GM23338 (cell line): ENCODE measurements at regions not wholly inside any gene's neighbourhood (a gene's known extent, or its start where the extent isn't known, plus 50 kb on each side); places are given as distances from the start of the nearest gene placed in this dataset.

ENCODE experiments used
- ATAC-seq: fragments of 200-7000 bp; cut with Tn5 transposase; 3 replicates; pipeline ENCODE4 v1.9.1; 2020
- DNase-seq: peaks from one replicate; pipeline ENCODE4 v3.0.0-alpha.2; 2015; ENCODE audit warnings: low spot score
- H2AFZ ChIP-seq: fragments of 200-600 bp; sonication (generic); 2 replicates; pipeline ENCODE4 v1.8.0; 2016; ENCODE audit warnings: antibody characterized with exemption, mild to moderate bottlenecking, moderate library complexity
- H3F3A ChIP-seq: fragments of 200-600 bp; sonication (generic); replicated peaks from 2 replicates; pipeline ENCODE4 v1.8.0; 2017; ENCODE audit warnings: antibody characterized with exemption, mixed run types, low read depth
- H3K27ac ChIP-seq: fragments of 200-600 bp; sonication (generic); 2 replicates; pipeline ENCODE4 v1.6.1; 2016; ENCODE audit warnings: low read depth
- H3K27me3 ChIP-seq: fragments of 200-600 bp; sonication (generic); 2 replicates; pipeline ENCODE4 v1.8.0; 2016; ENCODE audit warnings: mild to moderate bottlenecking, mixed run types, moderate library complexity; ENCODE audit not compliant: insufficient read depth
- H3K36me3 ChIP-seq: fragments of 200-600 bp; sonication (generic); 2 replicates; pipeline ENCODE4 v1.8.0; 2016; ENCODE audit warnings: mild to moderate bottlenecking; ENCODE audit not compliant: insufficient read depth
- H3K4me1 ChIP-seq: fragments of 200-600 bp; sonication (generic); 2 replicates; pipeline ENCODE4 v1.8.0; 2016; ENCODE audit warnings: mild to moderate bottlenecking, moderate library complexity; ENCODE audit not compliant: insufficient read depth
- H3K4me2 ChIP-seq: fragments of 200-600 bp; sonication (generic); 2 replicates; pipeline ENCODE4 v1.7.1; 2017; ENCODE audit warnings: mixed run types
- H3K4me3 ChIP-seq: fragments of 200-600 bp; sonication (generic); 2 replicates; pipeline ENCODE4 v1.6.1; 2016; ENCODE audit warnings: mixed run types
- H3K79me2 ChIP-seq: fragments of 200-600 bp; sonication (generic); replicated peaks from 2 replicates; pipeline ENCODE4 v1.8.0; 2017; ENCODE audit warnings: mild to moderate bottlenecking; ENCODE audit not compliant: insufficient read depth
- H3K9me2 ChIP-seq: fragments of 200-600 bp; sonication (generic); 2 replicates; pipeline ENCODE4 v1.8.0; 2017; ENCODE audit not compliant: insufficient read depth
- H4K20me1 ChIP-seq: fragments of 200-600 bp; sonication (generic); replicated peaks from 2 replicates; pipeline ENCODE4 v1.8.0; 2017; ENCODE audit warnings: mild to moderate bottlenecking; ENCODE audit not compliant: insufficient read depth
- H3K27ac Mint-ChIP-seq: 2 replicates; pipeline ENCODE4 v1.8.0; 2020; ENCODE audit warnings: inconsistent platforms, mild to moderate bottlenecking, moderate library complexity, mixed read lengths
- H3K27me3 Mint-ChIP-seq: 3 replicates; pipeline ENCODE4 v1.8.0; 2022; ENCODE audit warnings: low read depth, mild to moderate bottlenecking, moderate library complexity, mixed read lengths, inconsistent platforms; ENCODE audit not compliant: insufficient read depth, poor library complexity
- H3K36me3 Mint-ChIP-seq: 3 replicates; pipeline ENCODE4 v1.8.0; 2021; ENCODE audit warnings: low read depth, mild to moderate bottlenecking, inconsistent platforms, moderate library complexity, mixed read lengths
- H3K4me1 Mint-ChIP-seq: 3 replicates; pipeline ENCODE4 v1.8.0; 2020; ENCODE audit warnings: mild to moderate bottlenecking, inconsistent platforms, mixed read lengths
- H3K4me3 Mint-ChIP-seq: 3 replicates; pipeline ENCODE4 v1.8.0; 2021; ENCODE audit warnings: moderate library complexity, mild to moderate bottlenecking, inconsistent platforms, mixed read lengths
- H3K9me3 Mint-ChIP-seq: 3 replicates; pipeline ENCODE4 v1.8.0; 2020; ENCODE audit warnings: moderate library complexity, mild to moderate bottlenecking, inconsistent platforms, mixed read lengths
- CREB1 ChIP-seq: fragments of 250-450 bp; sonication (Bioruptor Pico); IDR thresholded peaks from 2 replicates; pipeline ENCODE4 v1.5.0; 2020; ENCODE audit warnings: low read depth, mild to moderate bottlenecking, moderate library complexity
- EZH2 ChIP-seq: fragments of 200-600 bp; sonication (generic); IDR thresholded peaks from one replicate; pipeline ENCODE4 v1.8.0; 2017; ENCODE audit warnings: antibody characterized with exemption, mild to moderate bottlenecking, low read depth; ENCODE audit not compliant: unreplicated experiment
- EZH2phosphoT487 ChIP-seq: fragments of 200-600 bp; sonication (generic); IDR thresholded peaks from one replicate; pipeline ENCODE4 v1.8.1; 2018; ENCODE audit warnings: antibody characterized with exemption; ENCODE audit not compliant: unreplicated experiment
- JUNB ChIP-seq: IDR thresholded peaks from one replicate; pipeline ENCODE4 v1.6.1; 2016; ENCODE audit warnings: antibody characterized with exemption; ENCODE audit not compliant: unreplicated experiment
- NANOG ChIP-seq: IDR thresholded peaks from 2 replicates; pipeline ENCODE4 v1.6.1; 2016; ENCODE audit warnings: antibody characterized with exemption, borderline replicate concordance
- POLR2AphosphoS5 ChIP-seq: IDR thresholded peaks from 2 replicates; pipeline ENCODE4 v1.6.1; 2016; ENCODE audit warnings: antibody characterized with exemption, low read depth
- STAT1 ChIP-seq: IDR thresholded peaks from one replicate; pipeline ENCODE4 v1.6.1; 2016; ENCODE audit warnings: antibody characterized with exemption; ENCODE audit not compliant: unreplicated experiment
- ZNF114 ChIP-seq: fragments of 250-450 bp; sonication (Bioruptor Pico); IDR thresholded peaks from 2 replicates; pipeline ENCODE4 v1.5.0; 2020; ENCODE audit warnings: mild to moderate bottlenecking, moderate library complexity
- ZNF331 ChIP-seq: fragments of 250-450 bp; sonication (Bioruptor Pico); IDR thresholded peaks from 2 replicates; pipeline ENCODE4 v1.5.0; 2020; ENCODE audit warnings: low read depth, mild to moderate bottlenecking, moderate library complexity
- TF ChIP-seq, protein P1 (sequence below): IDR thresholded peaks from 2 replicates; pipeline ENCODE4 v1.6.1; 2016; ENCODE audit warnings: antibody characterized with exemption
- TF ChIP-seq, protein P2 (sequence below): fragments of 250-450 bp; sonication (Bioruptor Pico); IDR thresholded peaks from 2 replicates; pipeline ENCODE4 v1.5.0; 2020; ENCODE audit warnings: mild to moderate bottlenecking, moderate library complexity
- TF ChIP-seq, protein P3 (sequence below), 2 experiments: fragments of 200-600 bp in 1 of 2; sonication (generic) in 1 of 2; conservative IDR thresholded peaks; 2 replicates each; pipeline versions ENCODE4 v1.5.1 to v1.6.1; 2016 to 2017; ENCODE audit warnings: antibody characterized with exemption in 2 of 2, low read depth in 2 of 2, mild to moderate bottlenecking in 2 of 2, moderate library complexity in 1 of 2
- TF ChIP-seq, protein P4 (sequence below): IDR thresholded peaks from one replicate; pipeline ENCODE4 v1.6.1; 2018; ENCODE audit warnings: antibody characterized with exemption; ENCODE audit not compliant: unreplicated experiment

DNA sequence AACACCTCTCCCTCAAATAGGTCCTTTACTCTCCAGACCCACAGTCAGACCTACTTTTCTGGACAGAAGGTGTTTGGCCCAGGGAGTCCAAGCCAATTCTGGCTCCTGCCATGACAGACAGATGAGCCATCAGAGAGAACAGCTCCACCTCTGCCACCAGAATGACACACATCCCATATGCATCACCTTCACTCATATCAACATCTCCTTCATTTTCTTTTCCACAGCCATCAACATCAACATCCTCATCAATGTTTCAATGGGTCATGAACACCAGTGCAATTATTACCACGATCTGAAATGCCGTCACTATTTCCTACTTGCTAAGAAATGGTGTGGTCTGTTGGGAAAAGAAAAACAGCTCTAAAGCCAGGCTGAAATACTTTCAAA lies 67.9 kb downstream of the CCDC71L start:
- no peak for TF ChIP-seq POLR2AphosphoS5
- TF ChIP-seq, protein P1, sequence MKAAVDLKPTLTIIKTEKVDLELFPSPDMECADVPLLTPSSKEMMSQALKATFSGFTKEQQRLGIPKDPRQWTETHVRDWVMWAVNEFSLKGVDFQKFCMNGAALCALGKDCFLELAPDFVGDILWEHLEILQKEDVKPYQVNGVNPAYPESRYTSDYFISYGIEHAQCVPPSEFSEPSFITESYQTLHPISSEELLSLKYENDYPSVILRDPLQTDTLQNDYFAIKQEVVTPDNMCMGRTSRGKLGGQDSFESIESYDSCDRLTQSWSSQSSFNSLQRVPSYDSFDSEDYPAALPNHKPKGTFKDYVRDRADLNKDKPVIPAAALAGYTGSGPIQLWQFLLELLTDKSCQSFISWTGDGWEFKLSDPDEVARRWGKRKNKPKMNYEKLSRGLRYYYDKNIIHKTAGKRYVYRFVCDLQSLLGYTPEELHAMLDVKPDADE: no peak
- no peak for TF ChIP-seq EZH2
- TF ChIP-seq ZNF114 (CRISPR knock-in tag): no peak
- TF ChIP-seq, protein P2, sequence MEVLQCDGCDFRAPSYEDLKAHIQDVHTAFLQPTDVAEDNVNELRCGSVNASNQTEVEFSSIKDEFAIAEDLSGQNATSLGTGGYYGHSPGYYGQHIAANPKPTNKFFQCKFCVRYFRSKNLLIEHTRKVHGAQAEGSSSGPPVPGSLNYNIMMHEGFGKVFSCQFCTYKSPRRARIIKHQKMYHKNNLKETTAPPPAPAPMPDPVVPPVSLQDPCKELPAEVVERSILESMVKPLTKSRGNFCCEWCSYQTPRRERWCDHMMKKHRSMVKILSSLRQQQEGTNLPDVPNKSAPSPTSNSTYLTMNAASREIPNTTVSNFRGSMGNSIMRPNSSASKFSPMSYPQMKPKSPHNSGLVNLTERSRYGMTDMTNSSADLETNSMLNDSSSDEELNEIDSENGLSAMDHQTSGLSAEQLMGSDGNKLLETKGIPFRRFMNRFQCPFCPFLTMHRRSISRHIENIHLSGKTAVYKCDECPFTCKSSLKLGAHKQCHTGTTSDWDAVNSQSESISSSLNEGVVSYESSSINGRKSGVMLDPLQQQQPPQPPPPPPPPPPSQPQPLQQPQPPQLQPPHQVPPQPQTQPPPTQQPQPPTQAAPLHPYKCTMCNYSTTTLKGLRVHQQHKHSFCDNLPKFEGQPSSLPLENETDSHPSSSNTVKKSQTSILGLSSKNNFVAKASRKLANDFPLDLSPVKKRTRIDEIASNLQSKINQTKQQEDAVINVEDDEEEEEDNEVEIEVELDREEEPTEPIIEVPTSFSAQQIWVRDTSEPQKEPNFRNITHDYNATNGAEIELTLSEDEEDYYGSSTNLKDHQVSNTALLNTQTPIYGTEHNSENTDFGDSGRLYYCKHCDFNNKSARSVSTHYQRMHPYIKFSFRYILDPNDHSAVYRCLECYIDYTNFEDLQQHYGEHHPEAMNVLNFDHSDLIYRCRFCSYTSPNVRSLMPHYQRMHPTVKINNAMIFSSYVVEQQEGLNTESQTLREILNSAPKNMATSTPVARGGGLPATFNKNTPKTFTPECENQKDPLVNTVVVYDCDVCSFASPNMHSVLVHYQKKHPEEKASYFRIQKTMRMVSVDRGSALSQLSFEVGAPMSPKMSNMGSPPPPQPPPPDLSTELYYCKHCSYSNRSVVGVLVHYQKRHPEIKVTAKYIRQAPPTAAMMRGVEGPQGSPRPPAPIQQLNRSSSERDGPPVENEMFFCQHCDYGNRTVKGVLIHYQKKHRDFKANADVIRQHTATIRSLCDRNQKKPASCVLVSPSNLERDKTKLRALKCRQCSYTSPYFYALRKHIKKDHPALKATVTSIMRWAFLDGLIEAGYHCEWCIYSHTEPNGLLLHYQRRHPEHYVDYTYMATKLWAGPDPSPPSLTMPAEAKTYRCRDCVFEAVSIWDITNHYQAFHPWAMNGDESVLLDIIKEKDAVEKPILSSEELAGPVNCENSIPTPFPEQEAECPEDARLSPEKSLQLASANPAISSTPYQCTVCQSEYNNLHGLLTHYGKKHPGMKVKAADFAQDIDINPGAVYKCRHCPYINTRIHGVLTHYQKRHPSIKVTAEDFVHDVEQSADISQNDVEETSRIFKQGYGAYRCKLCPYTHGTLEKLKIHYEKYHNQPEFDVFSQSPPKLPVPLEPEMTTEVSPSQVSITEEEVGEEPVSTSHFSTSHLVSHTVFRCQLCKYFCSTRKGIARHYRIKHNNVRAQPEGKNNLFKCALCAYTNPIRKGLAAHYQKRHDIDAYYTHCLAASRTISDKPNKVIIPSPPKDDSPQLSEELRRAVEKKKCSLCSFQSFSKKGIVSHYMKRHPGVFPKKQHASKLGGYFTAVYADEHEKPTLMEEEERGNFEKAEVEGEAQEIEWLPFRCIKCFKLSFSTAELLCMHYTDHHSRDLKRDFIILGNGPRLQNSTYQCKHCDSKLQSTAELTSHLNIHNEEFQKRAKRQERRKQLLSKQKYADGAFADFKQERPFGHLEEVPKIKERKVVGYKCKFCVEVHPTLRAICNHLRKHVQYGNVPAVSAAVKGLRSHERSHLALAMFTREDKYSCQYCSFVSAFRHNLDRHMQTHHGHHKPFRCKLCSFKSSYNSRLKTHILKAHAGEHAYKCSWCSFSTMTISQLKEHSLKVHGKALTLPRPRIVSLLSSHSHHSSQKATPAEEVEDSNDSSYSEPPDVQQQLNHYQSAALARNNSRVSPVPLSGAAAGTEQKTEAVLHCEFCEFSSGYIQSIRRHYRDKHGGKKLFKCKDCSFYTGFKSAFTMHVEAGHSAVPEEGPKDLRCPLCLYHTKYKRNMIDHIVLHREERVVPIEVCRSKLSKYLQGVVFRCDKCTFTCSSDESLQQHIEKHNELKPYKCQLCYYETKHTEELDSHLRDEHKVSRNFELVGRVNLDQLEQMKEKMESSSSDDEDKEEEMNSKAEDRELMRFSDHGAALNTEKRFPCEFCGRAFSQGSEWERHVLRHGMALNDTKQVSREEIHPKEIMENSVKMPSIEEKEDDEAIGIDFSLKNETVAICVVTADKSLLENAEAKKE (CRISPR knock-in tag): no peak
- no peak for TF ChIP-seq EZH2phosphoT487
- TF ChIP-seq ZNF331: no peak
- TF ChIP-seq, protein P3, sequence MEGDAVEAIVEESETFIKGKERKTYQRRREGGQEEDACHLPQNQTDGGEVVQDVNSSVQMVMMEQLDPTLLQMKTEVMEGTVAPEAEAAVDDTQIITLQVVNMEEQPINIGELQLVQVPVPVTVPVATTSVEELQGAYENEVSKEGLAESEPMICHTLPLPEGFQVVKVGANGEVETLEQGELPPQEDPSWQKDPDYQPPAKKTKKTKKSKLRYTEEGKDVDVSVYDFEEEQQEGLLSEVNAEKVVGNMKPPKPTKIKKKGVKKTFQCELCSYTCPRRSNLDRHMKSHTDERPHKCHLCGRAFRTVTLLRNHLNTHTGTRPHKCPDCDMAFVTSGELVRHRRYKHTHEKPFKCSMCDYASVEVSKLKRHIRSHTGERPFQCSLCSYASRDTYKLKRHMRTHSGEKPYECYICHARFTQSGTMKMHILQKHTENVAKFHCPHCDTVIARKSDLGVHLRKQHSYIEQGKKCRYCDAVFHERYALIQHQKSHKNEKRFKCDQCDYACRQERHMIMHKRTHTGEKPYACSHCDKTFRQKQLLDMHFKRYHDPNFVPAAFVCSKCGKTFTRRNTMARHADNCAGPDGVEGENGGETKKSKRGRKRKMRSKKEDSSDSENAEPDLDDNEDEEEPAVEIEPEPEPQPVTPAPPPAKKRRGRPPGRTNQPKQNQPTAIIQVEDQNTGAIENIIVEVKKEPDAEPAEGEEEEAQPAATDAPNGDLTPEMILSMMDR (conservative IDR thresholded peaks at IDR 0.05; ENCODE audit: low read depth in 2 of 2): no peak
- TF ChIP-seq STAT1: no peak
- TF ChIP-seq, protein P4, sequence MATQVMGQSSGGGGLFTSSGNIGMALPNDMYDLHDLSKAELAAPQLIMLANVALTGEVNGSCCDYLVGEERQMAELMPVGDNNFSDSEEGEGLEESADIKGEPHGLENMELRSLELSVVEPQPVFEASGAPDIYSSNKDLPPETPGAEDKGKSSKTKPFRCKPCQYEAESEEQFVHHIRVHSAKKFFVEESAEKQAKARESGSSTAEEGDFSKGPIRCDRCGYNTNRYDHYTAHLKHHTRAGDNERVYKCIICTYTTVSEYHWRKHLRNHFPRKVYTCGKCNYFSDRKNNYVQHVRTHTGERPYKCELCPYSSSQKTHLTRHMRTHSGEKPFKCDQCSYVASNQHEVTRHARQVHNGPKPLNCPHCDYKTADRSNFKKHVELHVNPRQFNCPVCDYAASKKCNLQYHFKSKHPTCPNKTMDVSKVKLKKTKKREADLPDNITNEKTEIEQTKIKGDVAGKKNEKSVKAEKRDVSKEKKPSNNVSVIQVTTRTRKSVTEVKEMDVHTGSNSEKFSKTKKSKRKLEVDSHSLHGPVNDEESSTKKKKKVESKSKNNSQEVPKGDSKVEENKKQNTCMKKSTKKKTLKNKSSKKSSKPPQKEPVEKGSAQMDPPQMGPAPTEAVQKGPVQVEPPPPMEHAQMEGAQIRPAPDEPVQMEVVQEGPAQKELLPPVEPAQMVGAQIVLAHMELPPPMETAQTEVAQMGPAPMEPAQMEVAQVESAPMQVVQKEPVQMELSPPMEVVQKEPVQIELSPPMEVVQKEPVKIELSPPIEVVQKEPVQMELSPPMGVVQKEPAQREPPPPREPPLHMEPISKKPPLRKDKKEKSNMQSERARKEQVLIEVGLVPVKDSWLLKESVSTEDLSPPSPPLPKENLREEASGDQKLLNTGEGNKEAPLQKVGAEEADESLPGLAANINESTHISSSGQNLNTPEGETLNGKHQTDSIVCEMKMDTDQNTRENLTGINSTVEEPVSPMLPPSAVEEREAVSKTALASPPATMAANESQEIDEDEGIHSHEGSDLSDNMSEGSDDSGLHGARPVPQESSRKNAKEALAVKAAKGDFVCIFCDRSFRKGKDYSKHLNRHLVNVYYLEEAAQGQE: no peak
- TF ChIP-seq CREB1 (CRISPR knock-in tag): no peak
- TF ChIP-seq JUNB: no peak
- TF ChIP-seq NANOG: no peak
- no peak for DNase-seq
- Histone ChIP-seq H3F3A (no peaks in the 10 kb centered on the region), H3K79me2 (no peaks in the 10 kb centered on the region), H3K4me1 (no peaks in the 10 kb centered on the region), H3K4me2 (no peak overlapping the region), H2AFZ (no peak overlapping the region), H3K36me3 (no peaks in the 10 kb centered on the region), H3K27ac (no peak overlapping the region), H4K20me1 (no peaks in the 10 kb centered on the region), H3K9me2 (peaks cover 7% of the 10 kb centered on the region; the same call in 1 of the 2 replicates), H3K27me3 (no peaks in the 10 kb centered on the region), H3K4me3 (no peak overlapping the region)
- ATAC-seq: no peak
- Mint-ChIP-seq H3K4me1 (no peaks in the 10 kb centered on the region), H3K36me3 (no peaks in the 10 kb centered on the region; the same call in 2 of the 3 replicates), H3K9me3 (no peaks in the 10 kb centered on the region), H3K4me3 (no peak overlapping the region), H3K27me3 (no peaks in the 10 kb centered on the region), H3K27ac (no peak overlapping the region)
